ENCODE measurements at regions not wholly inside any gene's neighbourhood (a gene's known extent, or its start where the extent isn't known, plus 50 kb on each side); places are given as distances from the start of the nearest gene placed in this dataset.
"Not testable (repeated sequence)": the region's sequence is repeated elsewhere in the genome, so short reads cannot be mapped to it uniquely, and the experiment has no call there.

DNA sequence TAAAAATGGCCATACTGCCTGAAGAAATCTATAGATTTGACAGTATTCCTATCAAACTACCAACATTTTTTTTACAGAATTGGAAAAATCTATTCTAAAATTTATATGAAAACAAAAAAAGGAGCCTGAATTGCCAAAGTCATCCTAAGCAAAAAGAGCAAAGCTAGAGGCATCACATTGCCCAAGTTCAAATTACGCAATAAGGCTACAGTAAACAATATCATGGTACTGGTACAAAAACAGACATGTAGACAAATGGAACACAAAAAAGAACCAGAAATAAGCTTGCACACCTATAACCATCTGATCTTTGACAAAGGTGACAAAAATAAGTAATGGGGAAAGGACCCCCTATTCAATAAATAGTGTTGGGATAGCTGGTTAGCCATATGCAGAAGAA lies 50.2 kb upstream of the THSD7B start:
- DNase-seq, result no peak

DNA sequence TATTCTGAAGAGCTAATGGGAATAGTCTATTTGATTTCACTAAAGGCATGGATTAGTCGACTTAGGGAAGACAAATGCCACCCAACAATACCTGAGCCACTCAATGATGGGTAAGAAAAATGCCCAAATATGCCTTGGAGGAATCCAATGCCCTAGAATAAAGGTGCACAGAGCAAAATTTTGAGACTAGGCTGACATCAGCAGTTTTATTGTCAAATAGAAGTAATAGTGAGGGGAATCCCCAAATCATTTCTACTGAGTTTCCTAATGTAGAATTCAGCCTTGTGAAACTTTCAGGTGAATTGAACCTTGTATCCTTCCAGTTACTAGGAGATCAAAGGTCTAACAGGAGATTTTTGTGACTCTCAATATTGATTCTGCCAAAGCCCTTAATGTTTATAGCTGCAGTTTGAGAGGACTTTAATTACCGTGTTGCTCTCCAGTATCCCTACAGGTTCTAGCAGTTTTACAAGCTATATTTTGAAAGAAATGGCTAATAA lies 50.8 kb upstream of the THSD7B start:
- no peak for DNase-seq

DNA sequence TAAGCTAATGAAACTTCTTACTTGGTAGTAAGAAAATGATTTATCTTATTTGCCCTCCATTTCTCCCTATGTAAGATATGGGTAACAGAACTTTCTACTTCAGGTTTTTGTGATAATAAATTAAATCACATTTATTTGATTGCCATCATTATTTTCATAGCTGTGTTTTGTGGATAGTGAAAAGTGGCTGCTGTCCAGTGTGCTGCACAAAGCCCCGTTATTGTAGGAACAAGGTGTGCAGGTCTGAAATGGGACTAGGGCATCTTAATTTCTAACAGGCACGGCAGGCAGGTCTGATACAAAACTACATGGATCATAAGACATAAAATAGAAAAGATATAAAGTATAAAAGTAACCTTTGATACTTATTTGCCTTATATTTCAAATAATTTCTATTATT lies 51.6 kb upstream of the THSD7B start:
- no peak for DNase-seq

DNA sequence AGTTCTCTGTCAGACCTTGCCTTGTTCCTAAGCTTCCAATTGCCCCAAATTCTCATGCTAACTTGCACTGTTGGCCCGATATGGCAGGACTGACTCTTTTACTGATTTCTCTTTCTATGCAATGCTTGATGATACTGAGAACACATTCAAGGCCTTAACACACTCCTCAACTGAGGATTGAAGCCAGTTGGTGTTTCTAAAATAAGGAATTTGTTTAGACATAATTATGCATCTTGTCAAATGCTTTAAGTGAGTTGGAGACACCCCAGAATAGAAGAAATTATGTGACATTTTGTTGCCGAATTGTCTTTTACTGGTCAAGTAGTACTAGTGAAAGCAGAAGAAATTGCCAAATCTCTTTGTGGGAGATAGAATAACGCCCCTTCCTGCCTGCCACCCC lies 60.0 kb upstream of the THSD7B start:
- DNase-seq, result no peak

DNA sequence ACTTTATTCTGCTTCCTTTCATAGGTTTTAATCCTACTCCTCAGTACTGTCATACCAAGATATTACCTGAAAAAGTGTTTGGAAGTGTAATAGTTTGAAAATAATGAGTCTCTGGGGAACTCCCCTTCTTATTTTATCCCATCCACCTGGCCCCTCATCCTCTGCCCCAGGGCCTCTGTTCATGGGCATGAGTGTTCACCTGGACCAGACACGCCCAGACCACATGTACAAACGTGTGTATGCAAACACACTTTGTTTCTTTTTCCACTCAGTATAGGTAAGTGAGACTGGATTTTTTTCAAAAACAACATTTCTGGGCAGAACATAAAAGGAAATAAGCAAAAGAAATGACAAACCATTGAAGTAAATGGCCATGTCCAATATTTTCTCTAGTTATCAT lies 62.1 kb upstream of the THSD7B start:
- no peak for DNase-seq

DNA sequence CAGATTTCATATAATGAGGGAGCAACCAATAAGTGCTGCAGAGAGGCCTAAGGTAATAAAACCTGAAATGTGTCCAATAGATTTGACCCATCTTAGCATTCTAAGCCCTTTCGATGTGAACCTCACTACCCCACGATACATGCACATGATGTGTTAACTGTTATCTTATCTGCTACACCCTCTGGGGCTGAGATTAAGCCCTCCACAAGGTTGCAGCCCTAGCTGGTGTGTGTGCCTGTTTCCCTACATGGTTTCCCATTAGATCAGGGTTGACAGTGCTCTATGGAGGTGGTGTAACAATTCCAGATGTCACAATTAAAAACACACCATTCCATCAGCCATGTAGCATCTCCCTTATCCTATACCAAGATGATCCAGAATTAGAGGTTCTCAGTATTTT lies 68.9 kb upstream of the THSD7B start:
- DNase-seq, result no peak

DNA sequence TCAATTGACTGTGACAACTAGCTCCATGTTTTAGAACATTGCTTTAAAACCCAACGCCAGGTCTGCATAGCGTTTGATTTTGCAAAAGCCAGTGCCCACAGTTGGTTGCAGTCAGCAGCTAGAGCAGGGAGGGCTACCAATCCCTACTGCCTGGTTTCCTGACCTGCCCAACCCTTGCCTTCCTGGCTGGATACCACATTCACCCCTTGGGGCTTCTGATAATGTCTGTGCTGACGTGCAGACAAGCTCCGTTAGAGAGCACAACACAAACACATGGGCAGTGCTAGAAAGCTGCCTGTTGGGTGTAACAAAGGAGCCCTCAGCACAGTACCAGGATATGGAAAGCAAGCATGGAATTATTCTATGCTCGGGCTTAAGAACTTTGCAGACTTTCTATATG lies 71.4 kb upstream of the THSD7B start:
- no peak for DNase-seq

DNA sequence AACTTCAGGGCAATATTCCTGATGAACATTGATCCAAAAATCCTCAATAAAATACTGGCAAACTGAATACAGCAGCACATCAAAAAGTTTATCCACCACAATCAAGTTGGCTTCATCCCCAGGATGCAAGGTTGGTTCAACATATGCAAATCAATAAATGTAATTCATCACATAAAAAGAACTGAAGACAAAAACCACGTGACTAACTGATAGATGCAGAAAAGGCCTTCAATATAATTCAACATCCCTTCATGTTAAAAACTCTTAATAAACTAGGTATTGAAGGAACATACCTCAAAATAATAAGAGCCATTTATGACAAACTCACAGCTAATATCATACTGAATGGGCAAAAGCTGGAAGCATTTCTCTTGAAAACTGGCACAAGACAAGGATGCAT lies 85.3 kb upstream of the THSD7B start:
- not testable (repeated sequence) for DNase-seq

DNA sequence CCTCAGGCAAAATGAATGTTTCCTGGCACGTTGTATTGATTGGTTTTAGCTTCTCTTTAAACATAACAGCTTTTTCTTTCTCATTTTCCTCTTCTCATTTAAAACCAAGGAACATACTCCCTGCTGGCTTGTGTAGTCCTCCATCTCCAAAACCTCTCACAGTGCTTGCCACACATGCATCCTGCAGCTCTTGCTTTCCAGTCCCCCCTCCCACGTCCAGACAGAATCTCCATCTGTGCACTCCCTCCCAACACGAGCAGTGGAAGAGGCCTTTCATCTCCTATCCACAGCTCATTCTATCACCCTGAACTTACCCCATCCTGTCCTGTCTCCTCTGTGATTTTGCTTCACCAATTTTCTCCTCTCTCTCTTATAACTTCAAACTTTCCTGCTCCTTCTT lies 99.6 kb upstream of the THSD7B start:
- DNase-seq, result no peak

DNA sequence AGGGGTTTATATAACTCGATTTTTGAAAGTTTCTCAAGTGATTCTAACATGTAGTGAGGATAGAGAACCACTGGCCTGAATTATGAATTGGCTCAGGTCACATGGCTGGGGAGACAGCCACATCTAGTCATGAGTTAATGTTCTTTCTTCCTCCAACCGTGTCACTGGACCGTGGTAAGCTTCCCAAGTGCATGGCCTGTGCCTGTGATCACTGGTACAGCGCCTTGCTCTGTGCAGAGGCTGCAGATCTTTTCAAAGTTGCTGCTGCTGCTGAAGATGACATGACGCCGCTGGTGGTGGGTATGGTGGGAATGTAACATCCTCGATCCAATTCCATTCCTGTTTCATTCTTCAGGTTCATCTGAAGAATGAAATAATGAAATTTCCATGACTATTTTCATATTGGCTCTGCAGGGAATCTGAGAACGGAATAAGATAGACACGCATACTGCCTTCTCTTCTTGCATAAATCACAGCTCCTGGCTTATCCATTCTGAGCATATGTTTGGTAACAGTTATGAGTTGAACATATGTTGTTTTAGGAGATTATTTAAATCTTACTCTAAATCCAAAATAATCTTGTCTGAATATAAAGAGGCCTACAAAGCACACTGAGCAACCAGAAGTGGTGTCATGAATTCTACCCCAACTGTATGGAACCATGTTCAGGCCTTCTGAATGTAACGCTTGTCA lies 100.5 kb upstream of the THSD7B start:
- DNase-seq, result no peak

DNA sequence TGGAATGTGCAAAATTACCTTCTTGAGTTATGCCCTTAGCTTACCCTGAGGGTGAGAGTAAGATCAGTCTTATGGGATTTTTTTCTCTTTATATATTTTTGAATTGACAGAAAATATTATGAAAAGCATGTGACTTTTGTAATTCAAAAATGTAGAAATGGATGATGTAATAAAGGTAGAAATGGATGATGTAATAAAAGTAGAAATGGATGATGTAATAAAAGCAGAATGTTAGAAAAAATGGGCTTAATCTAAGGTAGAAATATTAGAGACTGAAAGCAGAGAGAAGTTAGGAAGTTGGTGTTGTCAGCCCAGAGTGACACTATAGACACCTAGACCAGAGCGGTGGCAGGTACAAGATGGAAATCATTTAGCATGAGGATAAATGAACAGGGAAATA lies 107.1 kb upstream of the THSD7B start:
- no peak for DNase-seq

DNA sequence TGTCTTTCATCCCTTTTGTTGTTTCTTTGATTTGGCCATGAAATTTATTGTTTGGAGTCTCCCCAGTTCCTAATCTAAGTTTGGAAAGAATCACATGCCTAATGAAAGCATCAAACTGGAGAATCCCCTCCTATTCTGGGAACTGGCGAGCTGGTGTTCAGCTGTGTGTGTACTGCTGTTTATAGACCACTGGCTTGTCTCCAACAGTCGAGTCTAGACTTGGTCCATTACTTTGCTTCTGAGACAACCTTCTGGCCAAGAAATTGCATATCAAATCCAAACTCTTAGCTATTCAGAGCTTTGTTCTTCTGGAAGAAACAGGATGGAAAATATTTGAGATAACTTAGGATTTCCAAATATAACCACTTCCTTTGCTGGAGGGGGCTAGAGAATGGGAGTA lies 111.5 kb upstream of the THSD7B start:
- DNase-seq, result no peak

DNA sequence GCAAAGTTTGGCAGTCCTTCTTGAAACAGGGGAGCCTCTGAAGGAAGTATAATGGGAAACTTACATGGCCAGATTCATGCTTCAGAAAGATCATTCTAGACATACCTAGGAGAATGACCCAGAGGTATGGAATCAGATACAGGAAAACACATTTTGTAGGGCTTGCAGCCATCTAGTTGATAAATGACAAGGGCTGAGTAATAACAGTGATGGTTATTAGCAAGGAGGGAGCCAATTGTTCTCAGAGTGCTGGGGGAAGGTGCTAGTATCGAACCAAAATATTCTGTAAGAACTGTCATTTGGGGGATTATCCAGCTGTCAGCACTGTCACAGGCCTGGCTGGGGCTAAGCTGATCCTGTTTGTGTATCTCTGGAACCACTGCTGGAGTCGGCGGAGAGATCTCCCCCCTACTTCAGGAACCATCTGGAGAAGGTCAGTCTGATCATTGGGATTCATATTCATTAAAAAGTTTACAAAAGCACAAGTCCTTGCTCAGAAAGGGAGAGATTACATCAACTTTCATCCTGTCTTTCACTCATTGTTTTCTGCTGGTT lies 113.8 kb upstream of the THSD7B start:
- DNase-seq, result no peak

DNA sequence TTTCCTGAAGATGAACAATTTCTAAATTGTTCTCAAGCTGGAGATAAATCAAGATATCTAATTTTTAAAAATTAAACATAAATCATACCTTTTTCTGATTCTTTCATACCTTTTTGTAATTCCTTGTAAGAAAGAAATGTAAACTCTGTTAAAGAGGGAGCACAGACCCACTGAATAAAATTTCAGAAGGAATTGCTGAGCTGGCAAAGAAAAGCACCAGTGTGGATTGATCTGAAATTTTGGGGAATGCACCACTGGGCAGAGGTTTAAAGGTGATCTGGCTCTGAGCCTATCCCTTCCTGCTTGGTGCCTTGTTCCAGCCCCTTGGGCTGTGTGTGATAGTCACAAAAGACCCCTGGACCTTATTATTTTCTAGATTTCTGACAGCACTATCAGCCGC lies 118.3 kb upstream of the THSD7B start:
- no peak for DNase-seq

DNA sequence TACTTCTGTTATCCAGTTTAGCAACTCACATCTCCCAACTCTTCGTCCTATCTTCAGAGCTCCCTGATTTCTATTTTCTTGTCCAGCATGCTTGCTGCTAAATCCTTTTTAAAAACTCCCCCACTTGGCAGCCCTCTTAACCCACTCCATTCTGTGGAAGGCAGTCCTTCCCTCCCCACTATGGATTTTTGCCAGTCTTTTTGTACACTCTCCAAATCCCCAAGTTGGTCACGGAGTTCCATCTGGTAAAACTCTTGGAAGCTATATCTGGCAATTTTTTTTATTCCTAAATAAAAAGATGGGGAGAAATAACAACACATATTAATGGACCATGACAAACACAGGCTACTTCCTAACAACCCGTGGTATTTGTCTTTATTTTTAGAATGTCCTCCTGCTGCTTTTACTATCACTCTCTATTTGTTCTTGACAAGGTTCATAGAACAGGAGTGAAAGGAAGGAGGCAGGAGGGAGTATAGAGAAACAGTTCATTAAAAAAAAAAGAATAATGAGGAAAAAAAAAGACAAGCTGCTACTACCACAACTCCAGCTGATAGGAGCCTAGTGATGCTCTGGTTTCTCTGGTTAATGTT lies 120.0 kb upstream of the THSD7B start:
- no peak for DNase-seq

DNA sequence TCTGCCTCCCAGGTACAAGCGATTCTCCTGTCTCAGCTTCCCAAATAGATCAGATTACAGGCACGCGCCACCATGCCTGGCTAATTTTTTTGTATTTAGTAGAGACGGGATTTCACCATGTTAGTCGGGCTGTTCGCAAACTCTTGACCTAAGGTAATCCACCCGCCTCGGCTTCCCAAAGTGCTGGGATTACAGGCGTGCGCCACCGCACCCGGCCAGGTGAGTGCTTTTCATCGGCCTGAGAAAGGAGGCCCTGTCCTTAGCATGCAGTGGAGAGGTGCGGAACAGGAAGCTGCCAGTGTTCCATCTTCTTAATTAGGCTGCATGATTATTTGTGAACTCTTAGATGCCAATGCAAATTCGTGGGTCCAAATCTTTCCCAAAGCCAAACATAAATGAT lies 125.7 kb upstream of the THSD7B start:
- no peak for DNase-seq

DNA sequence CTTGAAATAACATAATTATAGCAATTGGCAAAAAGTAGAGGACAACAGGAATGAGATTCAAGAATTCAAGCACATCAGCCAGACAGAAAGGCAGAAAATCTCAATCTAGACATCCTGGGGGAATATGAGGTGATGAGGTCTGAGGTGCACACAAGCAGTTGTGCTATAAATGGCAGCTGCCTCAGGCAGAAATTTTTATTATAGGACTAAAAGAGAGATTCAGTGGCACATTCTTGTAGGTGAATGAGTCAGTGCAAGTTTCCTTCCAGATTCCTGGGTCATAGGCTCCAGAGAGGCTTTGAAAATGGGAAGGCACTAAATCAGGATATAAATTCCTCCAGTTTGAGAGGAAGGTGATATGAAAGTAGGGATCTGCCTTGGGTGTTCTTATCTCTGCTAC lies 127.2 kb upstream of the THSD7B start:
- no peak for DNase-seq

DNA sequence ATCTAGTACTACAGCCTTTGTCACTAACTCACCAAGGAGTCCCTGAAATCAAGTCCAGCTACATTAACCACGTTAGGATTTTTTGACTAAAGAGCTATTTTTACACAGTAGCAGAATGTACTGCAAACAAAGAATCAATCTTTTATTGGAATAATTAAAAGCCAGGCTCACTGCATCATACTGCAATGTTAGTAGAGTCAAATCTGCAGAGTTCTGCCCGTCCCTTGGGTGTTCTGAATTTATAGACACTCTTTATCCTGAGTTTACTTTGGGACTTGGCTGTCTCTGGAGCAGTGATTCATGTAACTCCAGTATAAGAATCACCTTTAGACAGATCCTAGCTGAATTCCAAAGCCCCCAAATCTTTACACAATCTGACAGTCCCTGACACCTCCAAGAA lies 127.9 kb upstream of the THSD7B start:
- no peak for DNase-seq

DNA sequence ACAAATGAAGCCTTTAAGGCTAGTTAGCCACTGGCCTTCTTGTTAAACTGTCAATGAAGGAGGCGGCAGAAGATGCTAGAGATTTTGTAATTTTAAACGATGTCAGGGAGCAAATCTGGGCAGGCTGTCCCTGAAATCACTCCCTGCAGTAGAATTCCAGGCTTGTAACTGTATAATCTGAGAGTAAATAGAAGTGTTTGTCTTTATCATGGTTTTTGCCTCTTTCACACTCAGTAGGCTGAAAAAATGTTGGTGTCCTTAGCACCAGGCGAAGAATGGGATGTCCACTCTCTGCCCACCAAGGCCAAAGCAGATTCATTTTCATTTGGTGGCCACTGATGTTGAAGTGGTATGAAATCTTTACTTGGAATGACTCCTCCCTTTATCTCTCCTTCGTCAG lies 136.9 kb upstream of the THSD7B start:
- DNase-seq, result no peak

DNA sequence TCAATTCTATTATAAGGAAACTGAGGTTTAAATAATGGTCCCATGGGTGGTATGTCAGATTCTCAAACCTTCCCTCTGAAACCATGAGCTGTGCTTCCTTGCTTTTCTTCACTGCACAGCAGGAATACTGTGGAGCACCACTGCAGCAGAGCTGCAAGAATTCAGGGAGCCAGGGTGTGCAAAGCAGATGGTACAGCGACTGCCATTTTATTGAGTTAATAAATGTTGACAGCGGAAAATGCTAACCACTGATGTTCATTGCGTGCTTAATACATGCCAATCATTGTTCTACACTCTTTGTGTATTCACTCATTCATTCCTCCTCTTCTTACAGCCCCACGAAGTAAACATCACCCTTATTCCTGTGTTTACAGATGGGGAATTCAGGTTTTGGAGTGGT lies 152.2 kb upstream of the THSD7B start:
- DNase-seq, result no peak

DNA sequence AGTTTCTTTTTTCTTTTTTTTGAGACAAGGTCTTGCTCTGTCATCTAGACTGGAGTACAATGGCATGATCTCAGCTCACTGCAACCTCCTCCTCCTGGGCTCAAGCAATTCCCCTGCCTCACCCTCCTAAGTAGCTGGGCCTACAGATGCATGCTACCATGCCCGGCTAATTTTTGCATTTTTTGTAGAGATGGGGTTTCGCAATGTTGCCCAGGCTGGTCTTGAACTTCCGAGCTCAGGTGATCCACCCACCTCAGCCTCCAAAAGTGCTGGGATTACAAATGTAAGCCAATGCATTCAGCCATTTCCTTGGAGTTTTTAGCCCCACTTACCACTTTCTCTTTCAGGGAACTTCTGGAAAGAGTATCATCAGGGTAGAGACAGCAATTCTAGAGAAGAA lies 153.3 kb upstream of the THSD7B start:
- no peak for DNase-seq

DNA sequence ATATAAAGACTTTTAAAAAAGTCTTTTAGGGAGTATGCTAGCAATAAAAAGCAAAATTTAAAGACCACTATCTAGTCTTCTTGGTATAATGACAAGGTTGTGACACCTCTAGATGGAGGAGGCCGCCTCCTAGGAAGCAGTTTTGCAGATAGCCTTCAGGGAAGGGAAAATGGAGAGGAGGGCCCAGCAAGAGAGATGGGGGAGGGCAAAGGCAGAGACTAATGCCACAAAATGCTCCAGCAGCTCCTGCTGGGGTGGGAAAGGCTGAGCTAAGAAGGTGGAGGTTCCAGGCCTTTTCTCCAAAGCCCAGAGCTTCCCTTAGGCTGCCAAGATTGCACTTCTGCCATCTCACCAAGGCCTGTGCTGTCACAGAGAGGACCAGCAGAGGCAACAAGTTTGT lies 153.9 kb upstream of the THSD7B start:
- no peak for DNase-seq

DNA sequence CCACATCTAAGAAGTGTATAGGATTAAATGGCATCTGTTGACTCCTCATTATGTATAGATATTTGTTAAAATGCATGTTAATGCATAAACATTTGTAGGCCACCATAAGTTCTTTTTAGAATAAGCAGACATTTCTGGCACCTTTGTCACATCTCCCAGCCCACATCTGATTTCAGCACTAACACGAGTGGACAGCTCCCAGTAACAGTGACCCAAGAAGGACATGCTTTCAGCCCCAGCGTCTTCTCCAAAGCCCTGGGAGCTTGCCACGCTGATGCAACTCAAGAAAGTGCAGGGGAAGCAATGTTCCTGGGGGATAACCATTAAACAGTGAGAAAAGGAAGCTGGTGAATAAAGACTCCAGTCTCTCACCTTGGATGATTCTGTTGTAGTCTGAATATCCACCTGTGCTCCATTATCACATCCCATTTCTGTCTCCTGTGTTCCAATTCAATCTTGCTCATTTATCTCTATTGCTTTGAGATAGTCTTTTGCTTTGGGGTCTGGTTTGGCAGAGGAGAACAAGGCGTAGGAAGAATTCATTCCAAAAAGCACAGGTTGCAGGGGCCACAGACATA lies 182.6 kb upstream of the THSD7B start:
- DNase-seq, result no peak

DNA sequence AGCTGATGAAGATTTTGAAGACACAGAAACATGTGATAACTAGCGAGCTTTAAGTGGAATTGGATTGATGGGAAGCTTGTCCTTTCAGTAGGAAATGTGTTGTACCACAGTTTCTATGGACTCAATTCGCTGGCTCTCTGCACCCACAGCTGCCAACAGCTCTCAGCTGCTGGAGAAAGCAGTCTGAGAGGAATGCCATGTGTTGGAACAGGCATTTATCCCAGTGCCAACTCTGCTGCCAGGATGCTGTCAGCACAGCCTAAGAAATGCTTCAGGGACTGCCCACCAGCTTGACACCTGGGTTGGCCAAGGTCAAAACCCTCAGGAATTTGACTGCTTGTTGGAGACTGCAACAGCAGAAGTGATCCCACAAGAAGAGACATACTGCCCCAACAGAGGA lies 193.0 kb upstream of the THSD7B start:
- no peak for DNase-seq

DNA sequence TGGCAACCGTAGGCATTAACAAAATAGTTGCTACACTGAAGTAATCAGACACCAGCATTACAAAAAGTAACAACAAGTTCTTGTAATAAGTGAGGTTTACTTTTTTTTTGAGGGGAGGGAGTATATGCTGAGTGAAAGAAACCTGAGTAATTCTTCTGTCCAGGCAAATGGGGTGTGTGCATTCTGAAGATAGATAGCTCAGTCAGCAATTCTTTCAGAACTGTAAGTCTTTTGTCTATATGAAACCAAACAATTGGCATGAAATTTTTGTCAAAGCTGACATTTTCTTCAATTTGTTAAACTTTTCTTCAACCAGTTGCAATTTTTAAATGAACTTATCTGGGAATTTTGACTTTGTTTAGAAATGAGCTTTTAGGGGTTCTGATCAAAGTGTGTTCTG lies 208.1 kb upstream of the THSD7B start:
- DNase-seq, result no peak
